RPMI7951 (cell line): ENCODE measurements at regions not wholly inside any gene's neighbourhood (a gene's known extent, or its start where the extent isn't known, plus 50 kb on each side); places are given as distances from the start of the nearest gene placed in this dataset.
A peak's percentile ranks its signal among the peaks of the same experiment; 100 is the strongest.

Experiments
- DNase-seq: peaks from one replicate; pipeline ENCODE4 v3.0.0-alpha.2; 2012; ENCODE audit warnings: low read depth

DNA sequence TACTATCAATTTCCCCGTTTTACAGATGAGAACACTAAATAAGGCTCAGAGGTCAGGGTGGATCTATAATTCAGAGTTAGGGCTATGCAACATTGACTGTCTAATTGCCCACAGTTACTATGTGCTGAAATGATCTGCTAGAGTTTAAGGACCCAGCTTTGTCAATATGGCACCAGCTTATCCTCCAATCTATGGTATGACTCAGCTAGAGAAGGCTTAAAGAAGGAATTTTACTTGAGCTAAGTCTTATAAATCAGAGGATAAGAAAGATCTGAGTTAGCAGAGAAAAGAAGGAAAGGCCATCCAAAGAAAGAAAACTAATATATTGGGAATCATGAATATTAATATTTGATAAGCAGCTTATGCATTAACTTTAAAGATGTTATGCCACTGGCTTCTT is 78.1 kb downstream of the ASB9 start:
- DNase-seq: no peak

DNA sequence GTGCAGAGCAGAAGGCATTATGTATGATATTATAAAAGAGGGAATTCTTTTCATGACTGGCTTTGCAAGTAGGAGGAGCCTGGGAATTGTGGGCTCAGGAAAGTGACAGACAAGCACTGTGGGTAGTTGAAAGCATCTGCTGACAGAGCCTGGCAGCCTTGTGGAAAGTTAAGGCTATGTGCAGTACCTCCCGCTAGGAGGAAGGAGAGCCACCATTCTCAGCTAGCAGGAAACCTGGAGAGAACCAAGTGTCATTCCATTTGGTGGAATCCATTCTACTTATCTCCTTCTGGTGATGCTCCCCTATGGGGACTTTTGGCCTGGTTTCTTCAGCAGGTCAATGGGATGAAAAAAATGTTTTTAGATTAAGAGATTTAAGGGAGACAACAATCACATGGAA is 81.8 kb downstream of the ASB9 start:
- no peak for DNase-seq

DNA sequence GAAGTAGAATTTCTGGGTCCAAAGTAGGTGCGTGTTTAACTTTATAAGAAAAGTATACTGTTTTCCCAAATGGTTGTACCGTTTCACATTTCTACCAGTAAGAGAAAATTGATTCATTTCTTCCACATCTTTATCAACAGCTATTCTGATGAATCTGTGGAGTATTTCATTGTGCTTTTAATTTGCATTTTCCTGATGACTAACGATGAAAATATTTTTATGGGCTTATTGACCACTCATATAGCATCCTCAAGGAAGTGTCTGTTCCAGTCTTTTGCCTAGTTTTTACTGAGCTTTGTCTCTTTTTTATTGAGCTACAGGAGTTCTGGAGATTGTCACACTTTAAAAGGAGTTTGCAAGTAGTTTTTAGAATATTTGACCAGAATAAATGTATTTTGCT is 92.6 kb downstream of the ASB9 start:
- DNase-seq: peak; percentile 39

DNA sequence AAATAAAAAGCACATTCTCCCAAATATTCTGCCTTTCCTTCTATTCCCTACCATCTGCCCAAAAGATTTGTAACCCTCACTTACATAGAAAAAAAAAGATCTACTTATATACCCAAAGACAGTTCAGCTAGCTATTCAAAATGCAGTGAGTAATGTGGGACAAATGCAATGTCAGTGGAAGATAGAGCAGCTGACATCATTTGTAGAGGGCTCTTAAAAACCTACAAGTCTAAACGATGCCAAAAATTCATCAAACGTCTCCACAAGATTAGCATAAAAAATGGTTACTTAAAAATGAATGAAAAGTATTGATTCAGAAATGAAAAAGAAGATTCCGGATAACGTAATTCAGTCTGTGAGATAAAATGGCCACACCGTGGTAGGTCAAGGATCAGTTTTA is 96.5 kb downstream of the ASB9 start:
- peak; percentile 41 for DNase-seq

DNA sequence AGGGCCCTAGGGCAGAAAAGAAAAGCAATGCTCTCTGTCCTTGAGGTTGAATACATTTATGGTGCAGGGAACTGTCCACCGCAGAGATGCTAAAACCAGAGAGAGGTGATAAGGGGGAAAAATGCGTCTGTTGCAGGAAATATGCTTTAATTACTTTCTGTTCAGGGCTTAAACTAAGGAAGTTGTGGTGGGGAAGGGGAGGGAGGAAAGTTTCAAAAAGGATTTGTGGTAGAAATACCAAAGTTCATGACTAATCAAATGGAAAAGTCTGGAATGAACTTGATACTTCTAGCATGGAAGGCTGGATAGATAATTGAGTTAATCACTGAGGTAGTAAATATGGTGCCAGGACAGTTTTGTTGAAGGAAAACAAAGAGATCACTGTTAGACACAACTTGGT is 99.0 kb downstream of the ASB9 start:
- DNase-seq: peak; percentile 79

DNA sequence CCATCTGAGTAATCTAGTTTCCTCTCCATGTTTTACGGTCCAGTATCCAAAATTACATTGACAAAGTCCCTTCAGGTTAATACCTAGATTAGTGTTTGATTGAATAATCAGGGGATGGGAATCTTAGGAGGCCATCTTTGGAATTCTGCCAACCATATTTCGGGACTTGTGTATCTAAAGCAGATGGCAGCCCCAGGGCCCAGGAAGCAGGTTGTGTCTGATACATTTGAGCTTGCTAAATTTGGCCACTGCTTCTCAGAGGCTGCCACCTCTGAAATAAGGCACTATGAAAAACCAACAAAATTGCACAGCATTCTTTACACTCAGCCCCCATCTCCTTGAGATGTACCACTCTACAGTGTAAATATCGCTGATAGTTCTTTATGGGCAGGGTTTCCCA is 102.1 kb downstream of the ASB9 start:
- peak; percentile 27 for DNase-seq

DNA sequence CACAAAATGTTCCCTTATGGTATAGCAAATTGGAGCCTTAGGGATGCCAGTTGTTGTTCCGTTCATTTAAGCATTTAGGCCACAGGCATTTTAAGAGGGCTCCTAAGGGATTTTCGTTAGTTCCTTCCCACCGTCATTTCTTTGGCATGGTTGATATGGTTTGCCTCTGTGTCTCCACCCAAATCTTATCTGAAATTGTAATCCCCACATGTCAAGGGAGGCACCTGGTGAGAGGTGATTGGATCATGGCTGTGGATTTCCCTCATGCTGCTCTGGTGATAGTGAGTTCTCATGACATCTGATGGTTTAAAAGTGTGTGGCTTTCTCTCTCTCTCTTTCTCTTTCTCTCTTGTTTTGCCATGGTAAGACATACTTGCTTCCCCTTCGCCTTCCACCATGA is 104.1 kb downstream of the ASB9 start:
- no peak for DNase-seq

DNA sequence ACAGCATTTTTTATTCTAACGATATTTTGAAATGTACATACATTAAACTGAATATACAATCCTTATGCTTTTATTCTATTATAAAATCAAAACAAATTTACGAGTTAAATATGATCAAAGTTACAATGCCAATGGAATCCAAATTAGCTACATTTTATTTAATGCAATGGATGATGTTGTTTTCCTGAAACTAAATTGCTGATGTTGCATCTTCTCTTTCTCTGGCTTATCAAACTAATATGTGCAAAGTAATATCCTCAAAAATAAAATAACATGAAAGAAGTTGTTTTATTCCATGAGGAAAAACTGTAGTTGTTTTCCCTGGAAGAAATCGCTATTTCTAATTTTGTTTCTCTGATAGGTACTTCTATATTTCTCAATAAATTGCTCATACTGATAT is 106.8 kb downstream of the ASB9 start:
- no peak for DNase-seq

DNA sequence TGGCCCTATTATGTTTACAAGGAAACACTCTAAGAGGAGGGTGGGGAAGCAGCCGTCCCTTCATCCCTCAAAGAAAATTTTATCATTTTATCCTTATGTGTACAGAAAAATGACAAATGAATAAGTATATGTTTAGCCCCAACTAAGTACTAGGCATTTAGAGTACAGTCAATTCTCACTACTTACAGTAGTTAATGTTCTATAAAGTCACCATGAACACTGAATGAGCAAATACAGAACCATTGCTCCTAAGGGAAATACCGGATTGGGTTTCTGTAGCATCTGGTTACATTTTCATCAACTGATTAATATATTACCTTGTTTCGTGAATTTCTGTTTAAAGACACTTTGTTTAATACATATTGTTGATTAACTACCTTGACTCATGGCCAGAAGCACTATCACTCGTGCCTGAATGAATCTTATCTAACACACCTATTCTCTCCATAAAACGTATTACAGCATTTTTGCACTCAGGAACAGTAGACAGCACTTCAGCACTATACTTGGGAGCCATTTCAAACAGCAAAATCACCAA is 109.3 kb downstream of the ASB9 start:
- no peak for DNase-seq

DNA sequence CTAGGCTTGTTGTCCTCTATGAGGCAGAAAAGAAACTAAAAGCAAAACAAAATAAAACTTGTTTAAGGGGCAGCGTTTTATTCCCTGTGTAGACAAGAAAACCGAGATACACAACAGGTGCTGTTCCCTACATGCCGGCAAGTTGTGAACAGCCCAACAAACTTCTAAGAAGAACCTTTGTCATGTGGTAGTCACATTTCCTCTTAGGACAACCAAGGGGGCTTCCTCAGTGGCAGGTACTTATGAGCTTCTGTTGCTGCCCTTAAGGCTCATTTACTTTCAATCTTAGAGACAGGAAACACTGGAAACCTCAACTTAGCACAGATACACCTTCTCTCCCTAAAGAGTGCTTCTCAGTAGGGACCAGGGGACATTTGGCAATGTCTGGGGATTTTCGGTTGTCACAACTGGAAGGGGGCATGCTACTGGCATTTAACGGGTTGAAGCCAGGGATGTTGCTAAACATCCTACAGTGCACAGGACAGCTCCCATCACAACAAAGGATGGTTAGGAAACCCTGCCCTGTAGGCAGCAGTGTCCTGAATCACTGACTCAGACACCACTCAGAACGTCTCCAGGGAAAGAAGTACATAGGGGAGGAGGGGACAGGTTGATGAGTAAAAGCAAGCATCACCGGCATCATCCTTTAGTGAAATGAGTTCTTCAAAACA is 111.0 kb downstream of the ASB9 start:
- DNase-seq: no peak

DNA sequence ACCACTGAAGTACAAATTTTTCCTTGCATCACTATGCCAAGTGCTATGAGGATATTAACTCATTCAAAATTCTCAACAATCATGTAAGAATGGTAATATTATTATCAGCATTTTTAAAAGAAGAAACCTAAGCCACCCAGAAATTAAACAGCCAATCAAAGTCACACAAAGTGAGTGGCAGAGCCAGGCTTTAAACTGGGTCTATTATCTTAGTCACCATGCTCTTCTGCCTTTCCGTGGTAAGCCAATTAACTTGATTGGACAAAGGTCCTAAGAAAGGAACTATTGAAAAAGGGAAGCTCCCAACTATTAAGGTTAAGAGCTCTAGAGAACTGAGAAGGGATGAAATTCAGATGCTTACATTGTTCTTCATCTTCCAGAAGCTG is 111.5 kb downstream of the ASB9 start:
- DNase-seq: no peak

DNA sequence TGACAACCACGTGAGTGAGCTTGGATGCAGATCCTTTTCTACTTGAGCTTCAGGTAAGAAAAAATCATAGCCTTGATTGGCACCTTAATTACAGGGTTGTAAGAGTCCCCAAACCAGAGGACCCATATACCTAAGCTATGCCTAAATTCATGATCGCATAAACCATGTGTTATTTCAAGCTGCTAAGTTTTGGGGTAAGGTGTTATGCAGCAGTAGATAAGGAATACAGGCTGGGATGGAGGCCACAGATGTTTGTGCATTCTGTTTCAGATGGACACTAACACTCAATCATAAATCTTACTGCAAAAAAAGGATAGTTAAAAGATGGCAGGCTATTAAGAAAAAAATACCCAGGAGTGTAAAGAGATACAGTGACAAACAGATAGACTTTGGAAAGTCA is 112.3 kb downstream of the ASB9 start:
- no peak for DNase-seq

DNA sequence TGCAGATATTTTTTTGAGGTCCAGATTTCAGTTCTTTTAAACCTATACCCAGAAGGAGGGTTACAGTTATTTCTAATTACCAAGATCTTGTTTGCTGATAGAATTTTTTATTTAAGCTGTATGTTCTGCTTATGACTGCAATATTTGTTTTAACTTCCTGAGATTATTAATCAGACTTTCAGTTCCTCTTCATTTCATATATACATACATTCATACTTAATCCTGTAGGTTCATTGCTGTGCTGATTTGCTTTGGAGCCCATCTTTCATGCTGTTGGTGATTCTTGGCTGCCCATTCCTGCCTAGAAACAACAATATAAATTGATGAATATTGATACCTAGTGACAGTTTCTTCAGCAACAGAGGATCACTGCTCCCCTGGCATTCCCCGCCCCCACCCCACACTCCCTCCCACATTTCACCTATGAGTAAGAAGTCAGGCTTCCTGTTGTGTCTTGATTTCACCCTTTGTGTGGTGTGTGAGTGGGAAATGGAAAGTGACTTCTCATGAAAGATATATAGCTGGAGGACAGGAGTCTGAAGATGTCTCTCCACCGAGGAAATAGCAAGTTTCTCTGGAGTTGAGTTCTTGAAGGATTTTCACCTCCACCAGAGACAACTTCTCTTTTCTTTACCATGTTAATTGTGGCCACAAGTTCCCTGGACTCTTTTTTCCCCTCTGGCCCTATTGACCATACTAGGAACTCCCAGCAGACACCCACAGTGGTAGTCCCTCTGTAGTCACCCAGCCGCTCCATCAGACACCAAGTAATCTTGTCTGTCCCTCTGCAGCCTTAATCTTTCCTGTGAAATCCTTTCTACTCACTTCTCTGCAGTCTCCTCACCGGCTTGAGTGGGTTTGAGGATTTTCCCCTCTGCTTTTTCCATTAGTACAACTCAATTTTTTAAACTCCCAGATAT is 118.4 kb downstream of the ASB9 start:
- peak; percentile 31 for DNase-seq

DNA sequence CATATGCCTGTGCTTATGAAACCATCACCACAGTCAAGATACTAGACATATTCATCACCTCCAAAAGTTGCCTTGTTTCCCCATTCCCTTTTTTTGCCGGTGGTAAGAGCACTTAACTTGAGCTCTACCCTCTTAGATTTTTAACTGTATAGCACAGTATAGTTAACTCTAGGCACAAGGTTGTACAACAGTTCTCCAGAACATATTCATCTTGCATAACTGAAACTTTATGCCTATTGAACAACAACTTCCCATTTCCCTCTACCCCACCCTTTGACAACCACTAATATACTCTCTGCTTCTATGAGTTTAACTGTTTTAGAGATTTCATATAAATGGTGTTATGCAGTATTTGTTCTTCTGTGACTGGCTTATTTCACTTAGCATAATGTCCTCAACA is 119.3 kb downstream of the ASB9 start:
- DNase-seq: no peak

DNA sequence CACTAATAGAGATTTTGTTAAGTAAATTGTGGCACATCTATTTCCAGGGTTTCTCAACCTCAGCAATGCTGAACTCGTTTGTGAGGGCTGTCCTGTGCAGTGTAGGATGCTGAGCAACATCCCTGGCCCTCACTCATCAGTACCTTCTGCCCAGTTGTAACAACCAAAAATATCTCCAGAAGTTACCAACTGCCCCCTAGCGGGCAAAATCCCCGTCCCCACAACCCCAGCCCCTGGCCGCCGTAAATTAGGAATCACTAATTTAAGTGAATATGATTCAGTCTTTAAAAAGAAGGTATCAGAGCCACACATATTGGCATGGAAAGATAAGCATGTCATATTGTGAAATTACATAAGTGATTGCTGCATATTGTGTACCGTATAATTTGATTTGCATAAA is 123.4 kb downstream of the ASB9 start:
- DNase-seq: no peak

DNA sequence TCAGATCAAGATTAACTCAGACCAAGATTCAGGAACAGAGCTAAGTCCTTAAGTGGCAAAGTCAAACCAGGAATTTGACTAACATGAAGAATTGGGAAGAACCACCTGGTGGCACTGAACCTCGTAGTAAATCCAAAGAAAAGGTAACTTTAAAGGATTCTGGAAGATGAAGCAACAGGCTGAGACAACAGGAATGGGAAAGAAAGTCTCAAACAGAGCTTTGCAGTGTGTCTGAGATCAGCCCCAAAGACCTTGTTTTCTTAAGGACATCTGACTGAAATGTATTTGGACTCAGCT is 126.1 kb downstream of the ASB9 start:
- no peak for DNase-seq

DNA sequence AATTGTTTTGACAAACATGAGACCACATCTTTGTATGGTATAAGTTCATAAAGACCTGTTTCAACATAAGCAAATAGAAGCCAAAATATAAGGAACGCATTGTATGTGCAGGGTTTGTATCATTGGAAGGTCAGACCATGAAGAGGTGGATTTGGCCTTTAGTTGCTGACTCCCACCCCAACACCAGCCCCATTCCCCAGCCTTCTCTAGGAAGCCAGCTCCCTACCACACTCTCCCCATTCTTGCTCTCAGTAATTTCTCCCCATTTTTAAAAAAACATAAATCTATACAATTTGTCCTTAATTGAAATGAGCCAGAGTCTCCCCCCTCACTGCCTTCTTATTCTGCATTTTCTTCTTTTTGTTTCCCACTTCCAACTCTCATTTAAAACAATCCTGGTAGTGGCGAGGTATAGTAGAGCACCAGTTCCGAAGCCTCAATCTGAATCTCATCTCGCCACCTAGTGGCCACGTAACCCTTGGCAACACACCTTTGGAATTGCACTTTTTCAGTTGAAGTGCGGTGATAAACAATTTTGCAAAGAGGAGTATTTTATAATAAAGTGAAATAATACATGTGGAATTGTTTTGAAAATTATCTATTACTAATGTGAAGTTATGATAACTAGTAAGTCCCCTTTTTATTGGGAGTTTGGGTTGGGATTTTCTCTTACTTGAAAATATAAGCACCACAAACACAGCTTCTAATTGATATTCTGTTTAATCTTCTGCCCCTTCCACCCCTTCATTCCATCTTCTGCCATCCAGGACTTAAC is 126.6 kb downstream of the ASB9 start:
- DNase-seq: peak; percentile 37

DNA sequence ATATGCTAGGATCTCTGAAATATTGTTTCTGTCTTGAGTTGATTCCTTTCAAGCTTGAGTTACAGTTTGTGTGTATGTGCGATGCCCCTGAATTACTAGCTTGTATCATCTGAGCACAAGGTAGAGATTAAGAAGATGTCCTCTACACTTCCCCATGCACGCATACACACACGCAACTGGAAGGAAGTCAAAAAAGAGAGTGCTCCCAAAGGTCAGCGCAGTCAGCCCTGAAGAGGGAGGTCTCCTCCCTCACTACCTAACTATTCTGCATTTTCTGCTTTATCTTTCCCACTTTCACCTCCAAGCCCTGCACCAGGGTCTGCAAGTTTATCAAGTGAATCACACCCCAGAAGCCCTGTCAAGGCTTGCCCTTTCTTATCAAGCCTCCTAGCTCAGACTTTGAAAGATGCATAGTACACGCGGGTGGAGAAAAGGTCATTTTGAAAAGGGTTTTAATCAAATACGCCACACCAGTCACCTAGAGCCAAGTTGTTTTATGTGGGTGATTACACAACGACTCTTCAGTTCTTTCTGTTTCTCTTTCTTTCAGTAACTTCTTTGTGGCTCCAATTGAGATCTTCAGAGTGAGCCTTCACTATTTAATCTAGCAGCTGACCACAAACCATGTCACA is 127.7 kb downstream of the ASB9 start:
- peak; percentile 36 for DNase-seq

DNA sequence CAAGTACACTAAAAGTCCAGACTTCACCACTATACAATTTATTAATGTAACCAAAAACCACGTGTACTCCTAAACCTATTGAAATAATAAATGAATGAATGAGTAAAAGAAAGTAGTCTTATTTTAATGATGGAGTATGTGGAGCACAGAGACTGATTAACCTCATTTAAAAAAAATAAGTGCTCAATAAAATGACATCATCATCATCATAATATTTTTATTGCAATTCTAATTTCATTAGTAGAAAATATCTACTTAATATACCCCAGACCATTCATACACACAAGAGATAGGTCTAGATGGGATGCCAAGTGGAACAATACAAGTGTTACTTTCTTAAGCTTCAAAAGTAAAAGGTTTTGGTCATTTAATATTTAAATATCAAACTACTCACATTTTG is 133.1 kb downstream of the ASB9 start:
- DNase-seq: no peak

DNA sequence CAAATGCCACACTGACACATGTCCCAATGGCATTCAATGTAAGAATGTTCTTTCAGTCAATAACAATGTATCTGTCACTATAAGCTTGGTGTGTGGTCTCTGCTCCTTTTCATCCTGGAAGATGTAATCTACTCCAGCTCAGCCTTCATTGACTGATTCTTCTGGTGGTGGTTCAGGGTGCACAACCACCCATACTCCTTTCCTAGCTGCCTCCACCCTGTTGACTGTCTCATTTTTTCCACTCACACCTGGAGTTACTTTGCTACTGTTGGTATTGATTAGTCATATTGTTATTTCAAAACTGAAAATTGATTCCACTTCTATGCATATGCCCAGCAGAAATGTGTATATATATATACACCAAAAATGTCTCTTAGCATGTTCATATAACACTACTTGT is 140.5 kb downstream of the ASB9 start:
- no peak for DNase-seq

DNA sequence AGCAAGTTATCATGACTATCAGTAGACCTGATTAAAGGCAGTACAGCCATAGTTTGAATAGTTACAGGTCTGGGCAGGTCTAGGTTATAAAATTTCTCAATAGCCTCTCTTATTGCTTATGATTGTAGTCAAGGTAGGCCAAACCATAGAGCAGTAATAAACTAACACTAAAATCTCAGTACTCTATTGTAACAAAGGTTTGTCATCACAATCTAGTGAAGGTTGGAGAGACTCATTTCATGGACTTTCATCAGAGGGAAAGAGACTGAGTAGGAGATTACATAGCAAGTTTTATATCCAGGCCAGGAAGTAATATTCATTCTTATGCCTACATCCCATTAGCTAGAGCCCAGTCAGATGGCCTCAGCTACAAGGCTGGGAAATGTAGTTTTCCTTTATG is 141.0 kb downstream of the ASB9 start:
- no peak for DNase-seq

DNA sequence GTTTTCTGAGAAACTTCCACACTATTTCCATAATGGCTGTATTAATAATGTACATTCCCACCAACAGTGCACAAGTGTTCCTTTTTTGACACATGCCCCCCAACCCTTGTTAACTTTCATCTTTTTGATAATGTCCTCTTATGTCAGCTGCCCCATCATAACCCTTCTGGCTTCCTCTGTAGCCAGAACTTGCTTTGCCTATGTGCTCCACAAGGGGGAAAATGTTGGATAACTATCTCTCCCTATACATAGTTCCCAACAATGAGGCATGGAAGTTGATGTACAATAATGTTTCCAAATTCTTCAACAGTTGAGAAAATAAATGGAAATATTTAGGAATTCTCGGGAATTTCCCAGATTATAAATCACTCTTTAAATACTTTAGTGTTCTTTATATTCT is 142.9 kb downstream of the ASB9 start:
- DNase-seq: no peak
